Natural killer cell treated with Interleukin-12 subunit alpha and Interleukin-12 subunit beta and Interleukin-15 and Interleukin-18, amount 100 ng/mL, for 72 hours (primary cell): ENCODE measurements at regions not wholly inside any gene's neighbourhood (a gene's known extent, or its start where the extent isn't known, plus 50 kb on each side); places are given as distances from the start of the nearest gene placed in this dataset.
"Not testable (repeated sequence)": the region's sequence is repeated elsewhere in the genome, so short reads cannot be mapped to it uniquely, and the experiment has no call there.

Experiments used
- ATAC-seq, 2 donors: fragments of 150-1000 bp; cut with Tn5 transposase in 1 of 2; sonication (Bioruptor Pico), chemical (Tn5 transposase) in 1 of 2; 2 replicates each; pipeline ENCODE4 v1.10.0; 2021
- DNase-seq: peaks from one replicate; pipeline ENCODE4 v3.0.0; 2022; ENCODE audit warnings: low spot score
- H3K27ac Mint-ChIP-seq, 2 donors: 1 replicate in 1 of 2; 2 replicates in 1 of 2; pipeline ENCODE4 v1.8.0; 2022; ENCODE audit warnings: mixed read lengths in 2 of 2, mild to moderate bottlenecking in 1 of 2, moderate library complexity in 1 of 2
- H3K27me3 Mint-ChIP-seq, 2 donors: 1 replicate in 1 of 2; 2 replicates in 1 of 2; pipeline ENCODE4 v1.8.0; 2022; ENCODE audit warnings: mixed read lengths in 2 of 2
- H3K36me3 Mint-ChIP-seq: one replicate; pipeline ENCODE4 v1.8.0; 2022; ENCODE audit warnings: mixed read lengths
- H3K4me1 Mint-ChIP-seq, 2 donors: 1 replicate in 1 of 2; 2 replicates in 1 of 2; pipeline ENCODE4 v1.8.0; 2022; ENCODE audit warnings: low read depth in 2 of 2, mixed read lengths in 2 of 2, mild to moderate bottlenecking in 1 of 2
- H3K4me3 Mint-ChIP-seq: one replicate; pipeline ENCODE4 v1.8.0; 2022; ENCODE audit warnings: mixed read lengths
- H3K9me3 Mint-ChIP-seq: 2 replicates; pipeline ENCODE4 v1.8.0; 2022; ENCODE audit warnings: mixed read lengths

DNA sequence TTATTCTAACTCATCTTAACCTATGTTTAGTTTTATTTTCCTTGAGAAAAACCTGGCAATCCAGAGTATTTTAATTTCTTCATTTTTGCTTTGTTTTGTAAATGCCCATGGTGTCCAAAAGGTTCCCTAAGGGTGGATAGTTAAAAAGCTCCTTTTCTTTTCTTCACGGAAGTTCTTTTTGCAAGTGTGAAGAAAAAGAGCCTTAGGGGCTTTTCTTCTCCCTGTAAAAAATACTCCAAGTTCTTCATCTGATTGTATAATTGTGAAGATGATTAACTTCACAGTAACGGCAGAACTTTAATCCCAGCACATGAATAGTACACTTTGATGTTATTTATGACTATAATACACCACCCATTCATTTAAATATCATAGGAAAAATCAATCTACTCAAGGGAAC lies 530.2 kb upstream of the LINC00305 start:
- H3K36me3 Mint-ChIP-seq, result peaks cover 12% of the 10 kb centered on the region
- H3K9me3 Mint-ChIP-seq, result peaks cover 31% of the 10 kb centered on the region
- H3K27ac Mint-ChIP-seq, result no peak overlapping the region
- DNase-seq, result no peak
- no peaks in the 10 kb centered on the region for H3K27me3 Mint-ChIP-seq
- H3K4me1 Mint-ChIP-seq, result no peaks in the 10 kb centered on the region
- no peak overlapping the region for H3K4me3 Mint-ChIP-seq
- ATAC-seq, result no peak

DNA sequence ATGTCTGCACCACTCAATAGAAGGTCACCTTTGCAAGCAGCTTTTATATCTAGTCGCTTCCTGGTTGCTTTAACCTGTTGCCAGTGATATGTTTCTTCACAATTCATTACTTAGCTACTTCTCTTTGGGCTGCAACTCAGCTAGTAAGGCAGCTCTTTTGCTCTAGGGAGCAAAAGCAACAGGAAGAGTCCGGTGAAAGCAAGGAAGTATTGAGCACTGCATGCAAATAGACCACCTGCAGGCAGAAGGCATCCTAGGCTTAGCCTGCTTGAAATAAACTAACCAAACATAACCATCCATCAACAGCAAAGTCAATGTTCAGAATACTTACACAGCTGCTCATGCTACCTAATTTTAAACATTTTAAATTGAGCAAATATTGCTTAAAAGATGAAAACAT lies 529.2 kb upstream of the LINC00305 start:
- Mint-ChIP-seq H3K4me3 (no peak overlapping the region), H3K4me1 (no peaks in the 10 kb centered on the region), H3K27ac (no peak overlapping the region), H3K36me3 (peaks cover 5% of the 10 kb centered on the region), H3K27me3 (no peaks in the 10 kb centered on the region), H3K9me3 (peaks cover 28% of the 10 kb centered on the region)
- ATAC-seq (no peak), DNase-seq (no peak)

DNA sequence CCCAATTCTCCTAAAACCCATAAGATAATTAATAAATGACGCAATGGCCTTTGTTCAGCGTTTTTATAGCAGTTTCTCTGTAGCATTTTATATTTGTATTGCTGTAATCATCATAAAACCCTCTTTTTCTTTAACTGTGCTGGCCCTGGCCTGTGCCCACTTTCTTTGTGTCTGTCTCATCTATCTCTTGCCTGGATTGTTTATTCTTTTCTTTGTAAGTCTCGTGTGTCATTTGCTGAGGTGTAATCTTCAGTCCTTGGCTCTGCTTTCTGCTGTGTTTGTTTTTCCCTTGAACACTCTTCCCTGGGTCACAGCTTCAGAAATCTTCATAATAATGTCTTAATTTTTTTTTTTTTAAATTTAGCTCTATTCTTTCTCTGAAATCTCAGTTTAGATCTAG lies 525.8 kb upstream of the LINC00305 start:
- H3K27me3 Mint-ChIP-seq, result no peaks in the 10 kb centered on the region
- no peak overlapping the region for H3K4me3 Mint-ChIP-seq
- DNase-seq, result no peak
- H3K27ac Mint-ChIP-seq, result no peak overlapping the region
- H3K4me1 Mint-ChIP-seq, result no peaks in the 10 kb centered on the region
- peaks cover 8% of the 10 kb centered on the region for H3K36me3 Mint-ChIP-seq
- H3K9me3 Mint-ChIP-seq, result peaks cover 18% of the 10 kb centered on the region
- ATAC-seq, result no peak

DNA sequence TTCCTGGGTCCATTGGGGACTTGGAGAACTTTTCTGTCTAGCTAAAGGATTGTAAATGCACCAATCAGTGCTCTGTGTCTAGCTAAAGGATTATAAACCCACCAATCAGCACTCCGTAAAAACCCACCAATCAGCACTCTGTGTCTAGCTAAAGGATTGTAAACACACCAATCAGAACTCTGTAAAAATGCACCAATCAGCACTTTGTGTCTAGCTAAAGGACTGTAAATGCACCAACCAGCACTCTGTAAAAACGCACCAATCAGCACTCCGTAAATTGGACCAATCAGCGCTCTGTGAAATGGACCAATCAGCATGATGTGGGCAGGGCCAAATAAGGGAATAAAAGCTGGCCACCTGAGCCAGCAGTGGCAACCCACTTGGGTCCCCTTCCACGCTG lies 522.4 kb upstream of the LINC00305 start:
- peaks cover 18% of the 10 kb centered on the region for H3K9me3 Mint-ChIP-seq
- H3K27me3 Mint-ChIP-seq, H3K4me1 Mint-ChIP-seq, DNase-seq, H3K27ac Mint-ChIP-seq, ATAC-seq, H3K36me3 Mint-ChIP-seq, H3K4me3 Mint-ChIP-seq: not testable (repeated sequence)

DNA sequence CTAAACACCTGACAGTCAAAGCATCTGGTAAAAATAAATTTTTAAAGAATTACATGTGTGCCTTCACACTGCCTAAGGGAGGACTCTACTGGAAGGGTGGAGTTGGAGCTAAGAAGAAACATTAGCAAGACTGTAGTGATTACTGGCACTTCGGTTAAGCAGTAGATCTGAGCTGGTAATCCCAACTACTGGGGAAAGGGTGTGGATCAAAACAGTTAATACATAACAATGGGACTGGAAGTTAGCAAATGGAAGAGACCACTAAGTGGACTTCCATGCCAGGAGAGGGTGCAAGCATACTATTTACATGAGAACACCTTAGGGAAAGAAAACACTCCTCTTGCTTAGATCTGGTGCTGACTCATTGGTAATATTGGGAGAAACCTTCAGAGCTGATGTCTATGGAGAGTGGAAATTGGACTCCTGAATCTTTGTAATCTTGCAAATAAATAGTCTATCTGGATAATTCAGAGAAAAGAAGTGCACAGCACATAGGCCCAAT lies 519.6 kb upstream of the LINC00305 start:
- Mint-ChIP-seq H3K4me3 (no peak overlapping the region), H3K27ac (no peak overlapping the region), H3K27me3 (no peaks in the 10 kb centered on the region), H3K9me3 (peaks cover 6% of the 10 kb centered on the region), H3K36me3 (peaks cover 8% of the 10 kb centered on the region), H3K4me1 (no peaks in the 10 kb centered on the region)
- DNase-seq, result no peak
- no peak for ATAC-seq

DNA sequence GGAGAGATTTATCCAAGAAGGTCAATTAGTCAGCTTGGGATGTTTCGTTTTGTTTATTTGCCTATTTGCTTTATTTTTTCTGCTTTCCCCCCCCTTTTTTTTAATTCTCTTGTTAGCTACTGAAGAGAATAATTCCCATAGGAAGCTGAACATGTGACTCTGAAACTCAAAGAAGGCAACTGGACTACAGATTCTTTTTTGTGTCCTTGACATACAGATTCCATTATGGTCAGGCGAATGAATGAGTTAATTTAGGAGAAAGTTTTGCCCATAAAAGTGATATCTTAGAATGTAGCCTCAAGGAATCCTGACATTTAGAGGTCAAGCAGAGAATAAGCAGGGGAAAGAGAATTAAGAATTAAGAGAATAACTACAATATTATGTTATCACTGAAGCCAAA lies 514.2 kb upstream of the LINC00305 start:
- ATAC-seq (no peak), DNase-seq (no peak)
- Mint-ChIP-seq H3K4me1 (no peaks in the 10 kb centered on the region), H3K27me3 (no peaks in the 10 kb centered on the region), H3K27ac (no peak overlapping the region), H3K4me3 (no peak overlapping the region), H3K36me3 (peaks cover 6% of the 10 kb centered on the region), H3K9me3 (peaks cover 11% of the 10 kb centered on the region)

DNA sequence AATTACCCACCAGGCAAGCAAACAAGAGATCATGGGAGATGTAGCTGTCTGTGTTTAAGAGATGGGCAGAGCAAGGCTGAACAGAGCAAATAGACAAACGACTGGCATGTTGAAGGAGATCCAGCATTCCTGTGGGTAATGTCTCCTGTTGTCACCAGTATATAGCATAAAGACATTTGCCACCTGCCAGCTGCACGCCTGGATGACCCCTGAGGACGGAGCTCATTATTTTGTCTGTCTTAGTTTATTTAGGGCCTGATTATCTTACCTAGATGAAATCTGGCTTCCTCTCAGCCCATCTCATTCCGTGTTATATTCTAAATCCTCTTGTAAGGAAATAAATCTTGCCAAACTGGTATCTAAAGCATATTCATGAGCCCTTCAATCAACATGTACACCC lies 510.3 kb upstream of the LINC00305 start:
- Mint-ChIP-seq H3K36me3 (peaks cover 11% of the 10 kb centered on the region), H3K4me3 (no peak overlapping the region), H3K27me3 (no peaks in the 10 kb centered on the region), H3K4me1 (no peaks in the 10 kb centered on the region), H3K27ac (no peak overlapping the region), H3K9me3 (peaks cover 17% of the 10 kb centered on the region)
- ATAC-seq (no peak), DNase-seq (no peak)

DNA sequence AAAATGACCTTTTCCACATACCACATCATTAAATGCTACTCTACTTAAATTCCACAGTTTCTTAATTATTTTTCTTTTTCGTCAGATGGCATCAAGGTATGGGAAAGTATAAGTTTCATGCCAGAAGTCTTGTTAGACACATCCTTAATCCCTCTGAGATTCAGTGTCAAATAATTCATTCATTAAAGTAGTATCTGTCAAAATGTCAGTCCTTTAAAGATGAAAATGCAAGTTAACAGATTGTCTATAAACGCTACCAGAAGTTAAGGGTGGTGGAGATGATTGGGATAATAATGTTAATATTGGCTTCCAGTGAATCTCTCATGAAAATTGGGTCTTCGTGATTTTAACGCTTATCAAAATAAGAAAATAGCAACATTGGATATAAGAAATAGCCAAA lies 504.2 kb upstream of the LINC00305 start:
- H3K4me3 Mint-ChIP-seq, result no peak overlapping the region
- no peaks in the 10 kb centered on the region for H3K27me3 Mint-ChIP-seq
- ATAC-seq (no peak), DNase-seq (no peak)
- H3K4me1 Mint-ChIP-seq, result no peaks in the 10 kb centered on the region
- H3K36me3 Mint-ChIP-seq, result peaks cover 5% of the 10 kb centered on the region
- H3K9me3 Mint-ChIP-seq, result peaks cover 9% of the 10 kb centered on the region
- no peak overlapping the region for H3K27ac Mint-ChIP-seq

DNA sequence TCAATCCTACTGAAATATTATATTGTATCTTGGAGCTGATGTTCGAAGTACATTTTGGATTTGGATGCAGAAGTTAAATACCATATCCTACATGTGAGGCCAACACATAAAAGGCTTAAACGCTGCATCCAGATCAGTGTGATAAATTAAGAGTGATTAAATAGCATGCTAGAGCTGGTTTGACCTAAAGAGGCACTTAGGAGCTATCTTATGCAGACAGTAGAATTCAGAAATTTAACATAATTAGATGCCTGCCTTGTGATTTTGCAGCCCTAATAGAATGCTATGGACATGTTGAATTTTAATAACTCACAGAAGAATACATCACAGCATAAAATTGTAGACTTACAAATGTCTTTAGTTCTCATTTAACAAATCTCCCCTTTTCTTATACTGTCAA lies 501.2 kb upstream of the LINC00305 start:
- ATAC-seq (no peak), DNase-seq (no peak)
- no peak overlapping the region for H3K27ac Mint-ChIP-seq
- no peaks in the 10 kb centered on the region for H3K4me1 Mint-ChIP-seq
- no peaks in the 10 kb centered on the region for H3K27me3 Mint-ChIP-seq
- no peak overlapping the region for H3K4me3 Mint-ChIP-seq
- H3K9me3 Mint-ChIP-seq, result peaks cover 7% of the 10 kb centered on the region
- H3K36me3 Mint-ChIP-seq, result no peaks in the 10 kb centered on the region

DNA sequence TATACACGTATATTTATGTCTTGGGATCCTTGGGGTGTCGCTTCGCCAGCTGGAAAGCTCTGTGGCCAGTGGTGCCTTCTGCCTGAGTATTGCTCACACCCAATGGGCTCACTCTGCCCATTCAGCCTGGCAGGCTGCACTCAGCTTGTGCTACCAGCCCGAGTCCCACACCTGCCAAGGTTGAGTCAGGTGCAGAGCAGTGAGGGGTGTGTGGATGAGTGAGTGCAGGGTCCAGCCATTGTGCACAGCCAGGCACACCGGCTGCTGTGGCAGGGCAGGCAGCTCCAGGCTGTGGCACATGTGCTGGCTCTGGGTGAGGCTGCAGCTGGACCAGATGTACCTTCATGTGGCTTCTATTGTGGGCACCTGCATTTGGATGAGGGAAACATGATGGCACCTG lies 496.9 kb upstream of the LINC00305 start:
- Mint-ChIP-seq H3K36me3 (no peaks in the 10 kb centered on the region), H3K4me1 (no peaks in the 10 kb centered on the region), H3K9me3 (peaks cover 11% of the 10 kb centered on the region), H3K27me3 (no peaks in the 10 kb centered on the region), H3K4me3 (no peak overlapping the region), H3K27ac (no peak overlapping the region)
- ATAC-seq, result peak in 1 of 2 donors; percentile 32
- DNase-seq, result no peak

DNA sequence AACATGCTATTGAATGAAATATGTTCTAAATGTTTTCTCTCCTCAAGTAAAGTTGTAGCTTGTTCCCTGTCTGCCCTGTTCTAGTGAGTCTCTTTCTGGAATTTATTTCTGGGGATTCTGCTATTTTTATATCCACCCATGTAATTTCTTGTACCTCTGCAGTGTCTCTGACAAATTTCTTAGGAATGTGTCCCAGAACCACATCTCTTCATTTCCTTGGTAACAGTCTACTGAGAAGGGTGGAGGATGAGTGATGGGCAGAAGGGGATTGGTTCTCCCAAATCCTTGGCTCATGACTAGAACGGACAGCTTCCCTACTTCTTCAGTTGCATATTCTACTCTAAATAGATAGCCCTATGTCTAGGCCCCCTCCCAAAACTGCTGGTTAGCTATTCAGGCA lies 490.6 kb upstream of the LINC00305 start:
- Mint-ChIP-seq H3K36me3 (no peaks in the 10 kb centered on the region), H3K4me3 (no peak overlapping the region), H3K4me1 (no peaks in the 10 kb centered on the region), H3K27ac (no peak overlapping the region), H3K27me3 (no peaks in the 10 kb centered on the region), H3K9me3 (peaks cover 20% of the 10 kb centered on the region)
- no peak for DNase-seq
- no peak for ATAC-seq

DNA sequence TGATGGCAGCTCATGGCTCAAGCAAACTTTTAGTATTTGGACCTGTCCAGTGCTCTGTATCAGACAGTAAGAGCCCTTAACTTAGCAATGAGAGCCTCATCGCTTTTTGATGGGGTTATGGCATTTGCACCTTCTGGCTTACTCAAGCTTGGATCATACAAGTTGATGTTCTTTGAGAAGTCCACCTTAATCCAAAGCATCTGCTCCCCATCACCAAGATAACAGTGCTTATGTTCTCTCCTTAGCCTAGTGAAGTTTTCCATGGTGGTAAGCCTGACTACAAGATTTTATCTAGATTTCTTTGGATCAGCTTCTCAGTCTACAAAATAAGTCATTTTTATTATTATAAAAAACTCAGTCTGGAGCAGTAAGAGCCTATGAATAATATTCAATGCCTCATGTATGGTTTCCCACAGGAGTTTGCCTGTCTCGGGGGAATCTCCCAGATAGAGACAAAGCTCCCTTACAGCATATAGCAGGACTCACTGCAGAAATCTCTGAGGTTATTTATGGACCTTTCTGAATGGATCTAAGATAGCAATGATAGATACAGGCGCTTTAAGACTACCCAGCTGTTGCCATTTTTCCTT lies 472.2 kb upstream of the LINC00305 start:
- DNase-seq, result no peak
- no peaks in the 10 kb centered on the region for H3K4me1 Mint-ChIP-seq
- H3K4me3 Mint-ChIP-seq, result no peak overlapping the region
- no peak overlapping the region for H3K27ac Mint-ChIP-seq
- H3K36me3 Mint-ChIP-seq, result peaks cover 8% of the 10 kb centered on the region
- no peaks in the 10 kb centered on the region for H3K27me3 Mint-ChIP-seq
- no peak for ATAC-seq
- peaks cover 2% of the 10 kb centered on the region for H3K9me3 Mint-ChIP-seq

DNA sequence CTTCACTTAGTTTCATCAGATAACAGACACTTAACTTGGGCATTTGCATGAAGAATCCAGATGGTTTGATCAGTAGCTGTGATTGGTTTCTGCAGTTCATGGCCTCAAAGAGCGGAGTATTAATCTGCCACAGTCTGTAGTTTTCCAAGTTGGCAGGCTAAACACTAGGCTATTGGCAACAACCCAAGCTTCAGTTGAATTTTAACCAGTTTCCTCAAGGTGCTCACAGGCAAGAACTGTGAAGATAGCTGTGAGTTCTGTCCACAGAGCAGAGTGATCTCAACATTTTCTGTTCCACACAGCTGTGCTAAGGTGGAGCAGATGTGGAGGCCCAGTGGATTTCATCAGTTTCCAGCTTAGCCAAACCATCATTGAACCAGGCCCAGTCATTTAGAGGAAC lies 469.5 kb upstream of the LINC00305 start:
- H3K4me3 Mint-ChIP-seq, result no peak overlapping the region
- peaks cover 5% of the 10 kb centered on the region for H3K9me3 Mint-ChIP-seq
- no peaks in the 10 kb centered on the region for H3K27me3 Mint-ChIP-seq
- no peak for DNase-seq
- H3K4me1 Mint-ChIP-seq, result no peaks in the 10 kb centered on the region
- no peak overlapping the region for H3K27ac Mint-ChIP-seq
- no peak for ATAC-seq
- H3K36me3 Mint-ChIP-seq, result peaks cover 4% of the 10 kb centered on the region

DNA sequence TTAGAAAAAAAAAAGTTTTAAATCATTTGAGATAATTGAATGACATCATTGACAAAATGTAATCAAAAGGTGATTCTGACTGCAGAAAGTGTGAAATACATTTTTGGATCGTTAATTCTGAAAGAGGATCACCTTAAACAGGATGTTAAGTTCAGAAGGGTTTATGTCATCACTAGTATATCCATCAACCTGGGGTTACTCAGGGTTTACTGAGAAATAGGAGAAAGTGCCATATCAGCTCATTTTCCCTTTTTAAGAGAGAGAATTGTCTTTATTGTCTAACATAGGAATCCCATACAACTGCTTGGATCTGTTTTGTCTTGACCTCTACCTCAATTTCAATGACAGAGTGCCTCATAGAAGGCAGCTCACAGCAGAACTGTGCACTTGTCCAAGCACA lies 466.1 kb upstream of the LINC00305 start:
- Mint-ChIP-seq H3K27ac (no peak overlapping the region), H3K36me3 (peaks cover under 1% of the 10 kb centered on the region), H3K9me3 (peaks cover 9% of the 10 kb centered on the region), H3K27me3 (no peaks in the 10 kb centered on the region), H3K4me1 (no peaks in the 10 kb centered on the region), H3K4me3 (no peak overlapping the region)
- no peak for ATAC-seq
- no peak for DNase-seq

DNA sequence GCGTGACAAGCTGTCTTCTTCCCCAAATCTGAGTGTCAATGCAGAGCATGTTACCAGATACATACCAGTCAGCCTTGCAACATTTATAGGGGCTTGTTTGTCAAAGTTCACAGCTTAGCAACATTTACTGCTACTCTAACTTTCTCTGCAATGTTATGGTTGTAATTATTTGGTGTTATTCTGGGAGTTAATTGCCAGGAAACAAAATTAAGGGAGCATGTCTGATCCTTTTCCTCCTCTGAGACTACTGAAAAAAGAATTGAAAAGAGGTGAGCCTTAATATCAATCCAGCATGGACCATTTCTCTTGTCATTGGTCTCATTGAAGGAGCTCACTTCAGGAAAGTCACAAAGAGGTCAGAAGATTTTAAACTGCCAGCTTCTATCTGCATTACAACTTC lies 465.6 kb upstream of the LINC00305 start:
- Mint-ChIP-seq H3K4me1 (no peaks in the 10 kb centered on the region), H3K9me3 (peaks cover 11% of the 10 kb centered on the region), H3K27me3 (no peaks in the 10 kb centered on the region), H3K36me3 (peaks cover 7% of the 10 kb centered on the region), H3K27ac (no peak overlapping the region), H3K4me3 (no peak overlapping the region)
- no peak for DNase-seq
- no peak for ATAC-seq
